Fibroblast of the aortic adventitia (primary cell): ENCODE measurements at regions not wholly inside any gene's neighbourhood (a gene's known extent, or its start where the extent isn't known, plus 50 kb on each side); places are given as distances from the start of the nearest gene placed in this dataset.

ENCODE experiments used
- DNase-seq: peaks from one replicate; pipeline ENCODE4 v3.0.0-alpha.2; 2010; ENCODE audit warnings: low read depth
- H3K4me3 ChIP-seq: 2 replicates; pipeline ENCODE4 v1.5.1; 2011; ENCODE audit warnings: low read depth, mild to moderate bottlenecking, control low read depth, low read length, moderate library complexity
- TF ChIP-seq, protein P1 (sequence below): IDR thresholded peaks from 2 replicates; pipeline ENCODE4 v1.5.1; 2011; ENCODE audit warnings: mild to moderate bottlenecking, low read length, control low read depth, inconsistent platforms; ENCODE audit not compliant: insufficient read depth

GRCh38 chr9:4921449-4921848 lies 63.6 kb upstream of the JAK2 start:
- TF ChIP-seq, protein P1, sequence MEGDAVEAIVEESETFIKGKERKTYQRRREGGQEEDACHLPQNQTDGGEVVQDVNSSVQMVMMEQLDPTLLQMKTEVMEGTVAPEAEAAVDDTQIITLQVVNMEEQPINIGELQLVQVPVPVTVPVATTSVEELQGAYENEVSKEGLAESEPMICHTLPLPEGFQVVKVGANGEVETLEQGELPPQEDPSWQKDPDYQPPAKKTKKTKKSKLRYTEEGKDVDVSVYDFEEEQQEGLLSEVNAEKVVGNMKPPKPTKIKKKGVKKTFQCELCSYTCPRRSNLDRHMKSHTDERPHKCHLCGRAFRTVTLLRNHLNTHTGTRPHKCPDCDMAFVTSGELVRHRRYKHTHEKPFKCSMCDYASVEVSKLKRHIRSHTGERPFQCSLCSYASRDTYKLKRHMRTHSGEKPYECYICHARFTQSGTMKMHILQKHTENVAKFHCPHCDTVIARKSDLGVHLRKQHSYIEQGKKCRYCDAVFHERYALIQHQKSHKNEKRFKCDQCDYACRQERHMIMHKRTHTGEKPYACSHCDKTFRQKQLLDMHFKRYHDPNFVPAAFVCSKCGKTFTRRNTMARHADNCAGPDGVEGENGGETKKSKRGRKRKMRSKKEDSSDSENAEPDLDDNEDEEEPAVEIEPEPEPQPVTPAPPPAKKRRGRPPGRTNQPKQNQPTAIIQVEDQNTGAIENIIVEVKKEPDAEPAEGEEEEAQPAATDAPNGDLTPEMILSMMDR, result no peak
- H3K4me3 ChIP-seq, result no peak overlapping the region
- DNase-seq, result no peak

- TF ChIP-seq, protein P1, result no peak
- DNase-seq, result no peak
- H3K4me3 ChIP-seq, result no peak overlapping the region
These were observed 63.0 kb upstream of the JAK2 start for GRCh38 chr9:4922101-4922500.

DNA sequence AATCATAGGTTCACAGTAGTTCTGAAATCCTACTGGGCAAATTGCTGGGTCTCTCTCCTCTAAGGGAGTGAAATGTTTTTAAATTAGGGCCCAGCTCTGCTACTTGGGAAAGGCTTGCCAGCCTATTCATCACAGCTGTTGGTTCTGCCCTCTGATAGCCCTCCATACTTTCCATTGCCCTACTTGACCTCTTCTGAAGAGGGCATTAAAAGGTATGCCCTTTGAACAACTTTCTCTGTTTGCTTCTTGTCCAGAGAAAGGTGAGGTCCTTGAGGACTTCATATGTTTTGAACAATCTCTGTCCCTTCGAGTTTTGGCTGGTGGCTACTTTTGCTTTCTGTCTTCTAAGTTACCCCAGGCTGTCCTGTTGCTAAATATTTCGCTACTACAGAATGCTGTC lies 62.3 kb upstream of the JAK2 start:
- DNase-seq, result no peak
- H3K4me3 ChIP-seq, result no peak overlapping the region
- TF ChIP-seq, protein P1, result no peak

DNA sequence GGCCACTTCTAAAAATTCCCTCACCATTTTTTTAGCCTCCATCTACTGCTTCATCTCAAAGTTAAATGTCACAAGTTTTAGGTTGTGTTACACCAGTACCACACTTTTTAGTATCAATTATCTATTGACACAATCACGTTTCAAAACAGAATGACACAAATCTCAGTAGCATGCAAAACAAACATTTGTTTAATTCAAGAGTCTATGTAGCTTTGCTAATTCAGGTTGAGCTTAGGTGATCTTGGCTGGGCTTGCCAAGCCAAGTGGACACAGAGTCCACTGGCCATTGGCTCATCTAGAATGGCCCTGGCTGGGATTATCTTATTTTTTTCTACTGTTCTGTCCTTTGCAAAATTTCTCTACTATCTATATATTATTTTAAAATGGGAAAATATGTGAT lies 61.9 kb upstream of the JAK2 start:
- no peak overlapping the region for H3K4me3 ChIP-seq
- DNase-seq, result no peak
- TF ChIP-seq, protein P1, result no peak

DNA sequence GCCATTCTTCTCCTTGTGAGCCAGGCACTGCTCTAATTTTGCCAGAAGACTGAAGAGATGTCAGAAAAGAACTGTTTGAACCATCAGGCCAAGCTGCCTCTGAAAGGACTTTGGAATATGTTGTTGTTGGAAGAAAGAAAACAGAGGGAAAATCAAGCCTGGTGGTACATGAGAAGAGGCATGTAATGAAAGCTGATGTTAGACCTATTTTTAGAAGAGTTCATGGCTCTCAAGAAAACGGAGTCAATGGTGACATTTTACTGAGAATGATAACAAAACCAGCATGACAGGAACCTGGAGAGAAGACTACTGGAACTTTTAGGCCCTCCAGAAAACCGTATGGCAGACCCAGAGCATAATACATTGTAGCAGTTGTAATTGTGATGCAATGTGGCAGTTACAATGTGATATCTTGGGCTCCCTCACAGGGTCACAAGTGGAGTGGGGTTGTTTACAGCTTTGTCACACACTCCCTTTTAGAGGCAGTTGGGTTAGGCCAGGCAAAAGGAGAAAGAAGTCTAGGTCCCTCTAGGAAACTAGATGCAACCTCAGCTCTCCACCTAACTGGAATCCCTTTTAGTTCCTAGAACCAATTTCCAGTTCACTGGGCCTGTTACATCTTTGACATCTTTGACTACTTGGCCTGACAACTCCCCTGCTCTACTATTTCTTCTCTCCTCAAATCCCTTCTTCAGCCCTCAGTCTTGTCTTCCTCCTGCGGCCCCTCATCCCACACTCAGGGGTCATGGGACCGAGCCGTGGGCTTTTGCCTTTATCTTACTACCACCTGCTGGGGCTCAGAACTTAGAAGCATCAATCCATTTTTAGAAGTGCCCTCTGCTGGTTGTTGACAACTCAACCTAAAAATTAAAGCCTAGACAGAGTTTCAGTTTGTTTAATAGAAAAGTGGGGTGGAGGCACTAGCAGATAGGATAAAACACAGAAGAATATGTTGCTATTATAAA lies 61.2 kb upstream of the JAK2 start:
- H3K4me3 ChIP-seq, result no peak overlapping the region
- TF ChIP-seq, protein P1, result peak; percentile 33
- DNase-seq, result peak; percentile 46

DNA sequence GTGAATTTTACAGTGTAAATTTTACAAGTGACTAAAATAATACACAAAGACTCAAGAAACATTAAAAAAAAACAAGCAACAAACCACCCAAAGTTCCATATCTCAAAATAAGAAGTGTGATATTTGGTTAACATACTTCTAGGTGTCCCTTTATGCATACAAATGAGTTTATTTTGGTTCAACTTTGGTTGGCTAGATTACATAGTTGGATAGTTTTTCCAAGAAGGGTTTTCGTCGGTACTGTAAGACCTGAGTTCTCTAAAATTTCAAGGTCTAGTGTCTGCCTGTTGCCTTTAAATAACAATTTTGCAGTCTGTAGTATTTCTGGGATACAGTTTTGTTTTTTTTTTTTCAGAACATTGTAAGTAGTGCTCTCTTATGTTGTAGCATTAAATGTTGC lies 58.8 kb upstream of the JAK2 start:
- DNase-seq, result no peak
- TF ChIP-seq, protein P1, result no peak
- H3K4me3 ChIP-seq, result no peak overlapping the region
